ENCODE measurements at regions not wholly inside any gene's neighbourhood (a gene's known extent, or its start where the extent isn't known, plus 50 kb on each side); places are given as distances from the start of the nearest gene placed in this dataset.

DNA sequence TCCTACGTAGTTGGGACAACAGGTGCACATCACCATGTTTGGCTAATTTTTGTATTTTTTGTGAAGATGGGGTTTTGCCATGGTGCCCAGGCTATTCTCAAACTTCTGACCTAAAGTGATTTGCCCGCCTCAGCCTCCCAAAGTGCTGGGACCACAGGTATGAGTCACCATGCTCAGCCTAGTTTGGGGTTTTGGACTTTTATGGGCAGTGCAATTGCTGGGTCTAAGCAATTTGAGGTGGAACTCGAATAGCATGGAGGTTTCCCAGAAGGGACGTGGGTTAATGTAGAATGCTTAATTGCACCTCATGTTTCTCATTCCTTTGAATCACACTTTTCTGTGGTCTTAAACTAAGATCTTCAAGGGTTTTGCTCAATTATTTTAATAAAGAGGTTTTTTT, 102.3 kb upstream of the EPHA4 start:
- Histone ChIP-seq H3K4me3 (ENCODE audit: low read depth, low read length) (no peak overlapping the region), H3K27me3 (ENCODE audit: control insufficient read depth, insufficient read depth, low read length) (no peaks in the 10 kb centered on the region), H3K36me3 (ENCODE audit: control insufficient read depth, insufficient read depth, low read length) (no peaks in the 10 kb centered on the region)
- ChIA-PET CTCF (no interaction called here), POLR2A (no interaction called here)
- TF ChIP-seq, protein P1, sequence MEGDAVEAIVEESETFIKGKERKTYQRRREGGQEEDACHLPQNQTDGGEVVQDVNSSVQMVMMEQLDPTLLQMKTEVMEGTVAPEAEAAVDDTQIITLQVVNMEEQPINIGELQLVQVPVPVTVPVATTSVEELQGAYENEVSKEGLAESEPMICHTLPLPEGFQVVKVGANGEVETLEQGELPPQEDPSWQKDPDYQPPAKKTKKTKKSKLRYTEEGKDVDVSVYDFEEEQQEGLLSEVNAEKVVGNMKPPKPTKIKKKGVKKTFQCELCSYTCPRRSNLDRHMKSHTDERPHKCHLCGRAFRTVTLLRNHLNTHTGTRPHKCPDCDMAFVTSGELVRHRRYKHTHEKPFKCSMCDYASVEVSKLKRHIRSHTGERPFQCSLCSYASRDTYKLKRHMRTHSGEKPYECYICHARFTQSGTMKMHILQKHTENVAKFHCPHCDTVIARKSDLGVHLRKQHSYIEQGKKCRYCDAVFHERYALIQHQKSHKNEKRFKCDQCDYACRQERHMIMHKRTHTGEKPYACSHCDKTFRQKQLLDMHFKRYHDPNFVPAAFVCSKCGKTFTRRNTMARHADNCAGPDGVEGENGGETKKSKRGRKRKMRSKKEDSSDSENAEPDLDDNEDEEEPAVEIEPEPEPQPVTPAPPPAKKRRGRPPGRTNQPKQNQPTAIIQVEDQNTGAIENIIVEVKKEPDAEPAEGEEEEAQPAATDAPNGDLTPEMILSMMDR (IDR thresholded peaks at IDR 0.05; ENCODE audit: insufficient read depth, low read depth, low read length) = no peak
- DNase-seq (ENCODE audit: low read depth) = no peak

GRCh38 chr2:221673248-221673647, 101.1 kb upstream of the EPHA4 start:
- ChIA-PET POLR2A (no interaction called here), CTCF (no interaction called here)
- Histone ChIP-seq H3K4me3 (ENCODE audit: low read depth, low read length) (no peak overlapping the region), H3K27me3 (ENCODE audit: control insufficient read depth, insufficient read depth, low read length) (no peaks in the 10 kb centered on the region), H3K36me3 (ENCODE audit: control insufficient read depth, insufficient read depth, low read length) (no peaks in the 10 kb centered on the region)
- no peak for DNase-seq (ENCODE audit: low read depth)
- TF ChIP-seq, protein P1 (IDR thresholded peaks at IDR 0.05; ENCODE audit: insufficient read depth, low read depth, low read length) = no peak

DNA sequence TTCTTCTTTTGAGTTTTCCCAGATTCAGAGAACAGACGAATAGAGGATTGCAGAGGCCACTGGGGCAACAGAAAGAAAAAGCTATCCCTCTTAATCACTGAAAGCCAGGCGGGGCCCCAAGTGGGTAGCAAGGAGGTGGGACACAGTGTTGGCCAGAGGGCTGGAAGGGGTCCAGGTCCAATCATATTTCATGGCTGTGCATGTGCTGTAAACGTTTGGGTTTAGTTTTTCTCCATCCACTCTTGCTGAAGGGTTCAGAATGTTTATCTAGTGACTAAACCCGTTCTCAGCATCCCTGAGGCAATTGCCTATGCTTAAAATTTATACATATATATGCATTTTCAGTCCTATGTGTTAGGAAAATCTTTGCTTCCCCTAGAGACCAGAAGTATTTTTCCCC, 99.4 kb upstream of the EPHA4 start:
- DNase-seq (ENCODE audit: low read depth) = no peak

DNA sequence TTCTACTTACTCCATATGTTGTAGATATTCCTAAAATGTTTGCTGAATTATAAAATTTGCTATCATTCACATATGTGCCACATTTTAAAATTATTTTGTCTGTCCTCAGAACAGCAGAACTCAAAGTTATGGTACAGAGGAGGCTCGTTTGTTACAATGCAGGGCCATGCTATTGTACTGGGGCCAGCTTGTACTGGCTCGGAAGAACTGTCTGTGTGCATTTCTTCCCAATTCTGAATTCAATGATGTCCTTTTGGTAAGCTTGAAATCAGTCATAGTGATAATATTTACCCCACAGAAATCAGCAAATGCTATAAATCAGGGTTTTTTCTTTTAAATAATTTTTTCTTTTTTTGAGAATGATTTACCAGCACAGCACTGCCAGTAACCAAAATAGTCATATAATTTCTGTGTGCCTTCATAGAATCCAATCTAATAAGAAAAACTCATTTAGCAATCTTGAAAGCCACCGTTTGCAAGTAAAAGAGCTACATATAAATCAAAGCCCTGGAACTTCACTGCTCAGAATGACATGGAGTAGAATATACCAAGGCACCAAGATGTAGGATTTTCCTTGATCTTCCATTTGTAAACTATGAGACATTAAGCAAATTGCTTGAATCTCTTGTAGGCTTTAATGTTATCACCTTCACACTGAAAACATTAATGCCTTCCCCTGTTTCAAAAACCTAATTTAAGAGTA, 90.7 kb upstream of the EPHA4 start:
- Histone ChIP-seq H3K27me3 (ENCODE audit: control insufficient read depth, insufficient read depth, low read length) (no peaks in the 10 kb centered on the region), H3K36me3 (ENCODE audit: control insufficient read depth, insufficient read depth, low read length) (no peaks in the 10 kb centered on the region), H3K4me3 (ENCODE audit: low read depth, low read length) (no peak overlapping the region)
- CTCF ChIA-PET = no interaction called here
- no peak for DNase-seq (ENCODE audit: low read depth)
- TF ChIP-seq, protein P1 (IDR thresholded peaks at IDR 0.05; ENCODE audit: insufficient read depth, low read depth, low read length) = no peak
- POLR2A ChIA-PET = no interaction called here

More for the DNA sequence above, 99.4 kb upstream of the EPHA4 start:
- TF ChIP-seq, protein P1 (IDR thresholded peaks at IDR 0.05; ENCODE audit: insufficient read depth, low read depth, low read length) = no peak
- ChIA-PET CTCF (no interaction called here), POLR2A (no interaction called here)
- H3K36me3 ChIP-seq (ENCODE audit: control insufficient read depth, insufficient read depth, low read length) = no peaks in the 10 kb centered on the region
- no peak overlapping the region for H3K4me3 ChIP-seq (ENCODE audit: low read depth, low read length)
- H3K27me3 ChIP-seq (ENCODE audit: control insufficient read depth, insufficient read depth, low read length) = no peaks in the 10 kb centered on the region

- CTCF ChIA-PET = no interaction called here
Measured at GRCh38 chr2:221657806-221658205, 85.7 kb upstream of the EPHA4 start.

More at GRCh38 chr2:221657806-221658205, 85.7 kb upstream of the EPHA4 start:
- no peaks in the 10 kb centered on the region for H3K36me3 ChIP-seq (ENCODE audit: control insufficient read depth, insufficient read depth, low read length)
- no peaks in the 10 kb centered on the region for H3K27me3 ChIP-seq (ENCODE audit: control insufficient read depth, insufficient read depth, low read length)
- POLR2A ChIA-PET = no interaction called here
- TF ChIP-seq, protein P1 (IDR thresholded peaks at IDR 0.05; ENCODE audit: insufficient read depth, low read depth, low read length) = no peak
- no peak for DNase-seq (ENCODE audit: low read depth)
- no peak overlapping the region for H3K4me3 ChIP-seq (ENCODE audit: low read depth, low read length)

Measured in BJ (cell line).